ENCODE measurements at regions not wholly inside any gene's neighbourhood (a gene's known extent, or its start where the extent isn't known, plus 50 kb on each side); places are given as distances from the start of the nearest gene placed in this dataset.

DNA sequence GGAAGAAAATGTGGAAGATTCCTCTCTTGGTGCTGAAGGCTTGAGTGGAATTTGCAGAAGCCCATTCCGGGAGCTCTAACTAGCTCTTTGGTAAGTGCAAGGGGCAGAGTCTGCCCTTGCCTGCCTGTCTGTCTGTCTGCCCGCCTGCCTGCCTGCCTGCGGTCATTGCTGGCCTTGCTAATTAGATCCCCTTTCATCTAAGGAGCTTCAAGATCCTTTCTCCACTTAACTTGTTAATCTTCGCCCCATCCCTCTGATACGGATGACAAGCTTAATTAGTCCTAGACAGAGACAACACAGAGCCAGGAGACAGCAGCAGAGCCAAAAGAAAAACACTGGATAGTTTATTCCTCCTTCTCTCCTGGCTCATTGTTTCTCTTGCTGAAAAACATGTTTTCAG is 80.2 kb upstream of the GADD45A start:
- no peak overlapping the region for H3K4me3 ChIP-seq (replicated peaks in 1 of 2; ENCODE audit: low read depth in 2 of 2, low read length in 2 of 2)
- DNase-seq (ENCODE audit: low read depth in 2 of 2): no peak
- TF ChIP-seq, protein P1, sequence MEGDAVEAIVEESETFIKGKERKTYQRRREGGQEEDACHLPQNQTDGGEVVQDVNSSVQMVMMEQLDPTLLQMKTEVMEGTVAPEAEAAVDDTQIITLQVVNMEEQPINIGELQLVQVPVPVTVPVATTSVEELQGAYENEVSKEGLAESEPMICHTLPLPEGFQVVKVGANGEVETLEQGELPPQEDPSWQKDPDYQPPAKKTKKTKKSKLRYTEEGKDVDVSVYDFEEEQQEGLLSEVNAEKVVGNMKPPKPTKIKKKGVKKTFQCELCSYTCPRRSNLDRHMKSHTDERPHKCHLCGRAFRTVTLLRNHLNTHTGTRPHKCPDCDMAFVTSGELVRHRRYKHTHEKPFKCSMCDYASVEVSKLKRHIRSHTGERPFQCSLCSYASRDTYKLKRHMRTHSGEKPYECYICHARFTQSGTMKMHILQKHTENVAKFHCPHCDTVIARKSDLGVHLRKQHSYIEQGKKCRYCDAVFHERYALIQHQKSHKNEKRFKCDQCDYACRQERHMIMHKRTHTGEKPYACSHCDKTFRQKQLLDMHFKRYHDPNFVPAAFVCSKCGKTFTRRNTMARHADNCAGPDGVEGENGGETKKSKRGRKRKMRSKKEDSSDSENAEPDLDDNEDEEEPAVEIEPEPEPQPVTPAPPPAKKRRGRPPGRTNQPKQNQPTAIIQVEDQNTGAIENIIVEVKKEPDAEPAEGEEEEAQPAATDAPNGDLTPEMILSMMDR (IDR thresholded peaks at IDR 0.05; ENCODE audit: low read depth, low read length): no peak

DNA sequence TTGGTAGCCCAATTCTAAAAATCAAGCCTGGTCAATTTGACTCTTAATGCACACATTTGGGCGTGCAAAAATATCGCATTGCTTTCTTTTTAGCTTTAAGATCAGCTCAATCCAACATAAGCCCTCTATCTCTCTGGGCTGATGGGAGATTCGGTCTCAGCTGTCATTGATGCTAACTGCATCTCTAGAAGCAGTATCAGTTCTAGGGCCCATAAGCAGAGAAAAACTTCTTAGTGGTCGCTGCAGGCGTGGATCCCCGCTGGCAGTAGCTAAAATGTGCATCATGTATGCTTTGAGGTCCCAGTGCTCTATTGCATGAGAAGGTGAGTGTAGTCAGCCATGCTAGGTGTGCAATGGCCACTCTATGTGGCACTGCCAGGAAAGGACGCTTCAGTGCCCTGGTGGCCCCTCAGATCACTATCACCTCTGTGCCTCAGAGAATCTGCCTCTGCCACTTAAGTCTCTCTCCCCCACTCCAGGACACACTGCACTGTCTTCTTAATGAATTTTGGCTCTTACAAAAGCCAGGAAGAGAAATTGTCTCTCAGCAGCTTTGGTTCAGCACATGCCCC is 79.7 kb upstream of the GADD45A start:
- no peak overlapping the region for H3K4me3 ChIP-seq (replicated peaks in 1 of 2; ENCODE audit: low read depth in 2 of 2, low read length in 2 of 2)
- TF ChIP-seq, protein P1 (IDR thresholded peaks at IDR 0.05; ENCODE audit: low read depth, low read length): no peak
- no peak for DNase-seq (ENCODE audit: low read depth in 2 of 2)

DNA sequence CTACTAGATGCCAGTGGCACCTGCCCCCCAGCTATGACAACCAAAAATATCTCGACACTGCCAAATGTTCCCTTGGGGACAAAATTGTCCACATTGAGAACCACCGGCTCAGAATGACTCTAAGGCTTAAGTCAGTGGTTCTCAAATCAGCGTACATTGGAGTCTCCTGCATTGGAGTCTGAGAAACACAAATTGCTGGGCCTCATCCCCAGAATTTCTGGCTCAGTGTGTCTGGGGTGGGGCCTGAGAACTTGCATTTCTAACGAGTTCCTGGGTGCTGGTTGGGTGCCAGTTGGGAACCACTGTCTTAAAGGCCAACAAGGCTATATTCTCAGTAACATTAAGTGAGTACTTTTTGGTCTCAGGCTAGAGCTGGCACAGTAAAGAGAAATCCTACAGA is 77.7 kb upstream of the GADD45A start:
- no peak overlapping the region for H3K4me3 ChIP-seq (replicated peaks in 1 of 2; ENCODE audit: low read depth in 2 of 2, low read length in 2 of 2)
- no peak for DNase-seq (ENCODE audit: low read depth in 2 of 2)
- TF ChIP-seq, protein P1 (IDR thresholded peaks at IDR 0.05; ENCODE audit: low read depth, low read length): no peak

DNA sequence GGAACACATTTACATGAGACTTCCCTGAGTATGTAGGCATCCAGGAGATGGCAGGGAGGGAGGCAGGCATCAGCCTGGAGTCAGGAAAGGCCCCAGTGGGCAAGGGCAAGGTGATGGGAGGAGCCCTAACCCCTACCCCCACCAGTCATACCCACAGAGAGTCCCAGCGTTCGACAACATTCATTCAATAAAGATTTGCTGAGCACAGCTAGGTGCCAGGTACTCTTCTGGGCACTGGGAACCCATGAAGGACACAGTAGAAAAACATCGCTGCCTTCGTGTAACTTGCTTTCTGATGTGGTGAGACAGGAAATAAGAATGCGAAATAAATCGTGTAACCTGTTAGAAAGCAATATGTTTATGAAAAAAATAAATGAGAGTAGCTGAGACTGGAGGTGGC is 77.3 kb upstream of the GADD45A start:
- H3K4me3 ChIP-seq (replicated peaks in 1 of 2; ENCODE audit: low read depth in 2 of 2, low read length in 2 of 2): no peak overlapping the region
- TF ChIP-seq, protein P1 (IDR thresholded peaks at IDR 0.05; ENCODE audit: low read depth, low read length): no peak
- DNase-seq (ENCODE audit: low read depth in 2 of 2): no peak

DNA sequence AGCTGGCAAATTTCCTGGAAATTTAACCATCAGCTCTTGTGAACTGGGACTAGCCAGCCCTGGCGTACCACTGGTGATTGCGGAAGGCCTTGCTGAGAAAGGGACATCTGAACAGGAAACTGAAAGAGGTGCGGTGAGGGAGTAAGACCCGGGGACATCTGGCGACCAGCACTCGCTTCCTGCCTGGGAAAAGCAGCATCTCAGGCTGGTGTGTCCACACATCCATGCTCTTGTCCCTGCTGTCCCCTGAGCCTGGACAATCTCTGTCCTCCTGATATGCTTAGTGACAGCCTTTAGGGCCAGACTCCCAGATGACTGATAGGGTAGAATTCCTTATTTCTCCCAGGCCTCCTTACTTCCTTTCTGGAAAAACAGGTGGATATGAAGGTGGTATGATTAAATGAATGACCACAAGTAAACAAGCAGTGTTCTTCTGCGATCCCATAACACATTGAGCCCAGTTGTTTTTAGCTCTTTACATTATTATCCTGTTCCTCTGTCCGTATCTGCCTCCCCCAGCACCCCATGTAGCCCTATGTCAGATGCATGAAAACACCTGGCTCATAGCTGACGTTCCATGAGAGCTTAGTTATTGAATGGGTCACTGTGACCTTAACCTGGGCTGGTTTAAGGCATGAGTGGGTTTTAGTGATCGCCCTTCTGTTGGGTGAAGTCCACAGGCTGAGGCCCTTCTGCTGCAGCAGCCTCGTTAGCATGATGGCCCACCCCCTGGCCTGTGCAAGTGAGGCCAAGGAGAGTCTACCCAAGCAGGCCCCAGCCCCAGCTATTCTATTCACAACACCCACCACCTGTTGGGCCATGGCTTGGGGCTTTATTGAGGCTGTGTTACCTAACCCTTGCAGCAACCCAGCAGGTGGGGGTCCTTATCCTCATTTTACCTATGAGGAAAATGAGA is 76.1 kb upstream of the GADD45A start:
- H3K4me3 ChIP-seq (replicated peaks in 1 of 2; ENCODE audit: low read depth in 2 of 2, low read length in 2 of 2): no peak overlapping the region
- TF ChIP-seq, protein P1 (IDR thresholded peaks at IDR 0.05; ENCODE audit: low read depth, low read length): no peak
- DNase-seq (ENCODE audit: low read depth in 2 of 2): no peak

DNA sequence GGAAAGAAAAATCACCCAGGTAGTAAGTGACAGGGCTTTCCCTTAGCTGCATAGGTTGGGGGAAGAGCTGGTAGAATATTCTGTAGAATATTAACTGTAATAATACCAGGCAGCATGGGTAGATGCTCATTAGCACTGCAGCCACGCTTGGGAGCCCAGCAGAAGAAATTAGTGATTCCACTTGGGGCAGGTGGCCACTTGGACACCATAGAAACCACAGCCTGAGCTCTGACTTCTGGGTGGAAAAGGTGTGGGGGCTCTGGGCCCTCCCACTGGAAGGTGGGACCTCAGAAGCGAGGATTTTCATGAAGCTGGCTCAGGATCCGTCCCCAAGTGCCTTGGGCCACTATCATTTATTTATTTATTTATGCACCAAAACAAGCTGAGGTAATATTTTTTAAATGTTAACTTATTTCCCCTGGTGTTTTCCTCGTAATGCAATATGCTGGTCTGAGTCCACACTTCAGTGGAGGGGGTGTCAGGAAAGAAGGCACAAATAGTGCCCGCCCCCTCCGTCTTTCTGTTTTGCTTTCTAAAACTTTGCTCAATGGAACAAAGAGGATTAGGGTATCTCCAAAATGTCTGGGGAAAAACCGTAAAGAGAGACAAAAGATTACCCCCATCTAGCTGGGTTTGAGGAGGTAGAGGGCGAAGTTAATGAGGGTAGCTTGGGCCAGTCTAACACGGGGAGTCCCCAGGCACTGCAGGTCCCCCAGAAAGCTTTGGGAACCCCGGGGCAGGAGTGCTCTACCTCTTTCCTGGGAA is 75.2 kb upstream of the GADD45A start:
- no peak overlapping the region for H3K4me3 ChIP-seq (replicated peaks in 1 of 2; ENCODE audit: low read depth in 2 of 2, low read length in 2 of 2)

More for the DNA sequence above, 75.2 kb upstream of the GADD45A start:
- DNase-seq (ENCODE audit: low read depth in 2 of 2): no peak
- TF ChIP-seq, protein P1 (IDR thresholded peaks at IDR 0.05; ENCODE audit: low read depth, low read length): no peak

Data from cardiac fibroblast (primary cell).